ENCODE measurements at regions not wholly inside any gene's neighbourhood (a gene's known extent, or its start where the extent isn't known, plus 50 kb on each side); places are given as distances from the start of the nearest gene placed in this dataset.

DNA sequence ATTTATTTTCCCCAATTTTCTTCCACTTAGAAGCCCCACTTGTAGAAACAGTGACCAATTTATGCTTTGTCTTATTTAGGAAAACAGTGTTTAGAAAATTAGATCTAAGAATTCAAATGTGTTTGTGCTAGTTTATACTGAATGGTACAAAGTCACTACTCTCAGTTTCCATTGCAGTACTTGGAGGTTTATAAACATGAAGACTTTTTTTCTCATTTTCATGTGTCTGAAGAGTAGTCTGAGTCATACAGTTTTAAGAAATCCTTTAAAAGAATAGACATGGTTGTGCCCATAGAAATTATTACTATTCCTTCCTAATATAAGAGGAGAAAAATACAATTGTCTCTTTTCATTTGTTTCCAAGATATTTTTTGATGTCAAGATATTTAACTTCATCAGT, 458.7 kb downstream of the NAF1 start:
- TF ChIP-seq ZNF274 (IDR thresholded peaks at IDR 0.05; ENCODE audit: low read depth, low read length) (no peak), YY1 (IDR thresholded peaks at IDR 0.05; ENCODE audit: insufficient read depth, insufficient read length) (no peak), SUZ12 (IDR thresholded peaks at IDR 0.05; ENCODE audit: extremely low read depth, insufficient read depth, insufficient read length) (no peak)

Measured in NT2/D1 (cell line).